BJ (cell line): ENCODE measurements at regions not wholly inside any gene's neighbourhood (a gene's known extent, or its start where the extent isn't known, plus 50 kb on each side); places are given as distances from the start of the nearest gene placed in this dataset.

ENCODE experiments used
- CTCF ChIA-PET: fragments of 350-600 bp; formaldehyde crosslinking; extraction: SDS; loops from one replicate; lab custom pipeline; 2021; ENCODE audit warnings: antibody characterized with exemption, inconsistent platforms; lab: Yijun Ruan, JAX
- POLR2A ChIA-PET: fragments of 300-600 bp; sonication (Branson Sonifier 250); formaldehyde crosslinking; extraction: SDS; loops from one replicate; lab custom pipeline; 2021; ENCODE audit warnings: antibody characterized with exemption; lab: Charles Lee
- DNase-seq: peaks from one replicate; pipeline ENCODE4 v3.0.0-alpha.2; 2011; ENCODE audit warnings: low read depth
- H3K27me3 ChIP-seq: 2 replicates; pipeline ENCODE4 v1.6.0; 2011; ENCODE audit warnings: low read length; ENCODE audit not compliant: control insufficient read depth, insufficient read depth
- H3K36me3 ChIP-seq: 2 replicates; pipeline ENCODE4 v1.5.1; 2011; ENCODE audit warnings: low read length; ENCODE audit not compliant: control insufficient read depth, insufficient read depth
- H3K4me3 ChIP-seq: 2 replicates; pipeline ENCODE4 v1.5.1; 2011; ENCODE audit warnings: low read depth, mild to moderate bottlenecking, control low read depth, low read length
- TF ChIP-seq, protein P1 (sequence below): IDR thresholded peaks from 2 replicates; pipeline ENCODE4 v1.5.1; 2011; ENCODE audit warnings: low read depth, mild to moderate bottlenecking, control low read depth, inconsistent platforms, low read length, moderate library complexity; ENCODE audit not compliant: insufficient read depth

DNA sequence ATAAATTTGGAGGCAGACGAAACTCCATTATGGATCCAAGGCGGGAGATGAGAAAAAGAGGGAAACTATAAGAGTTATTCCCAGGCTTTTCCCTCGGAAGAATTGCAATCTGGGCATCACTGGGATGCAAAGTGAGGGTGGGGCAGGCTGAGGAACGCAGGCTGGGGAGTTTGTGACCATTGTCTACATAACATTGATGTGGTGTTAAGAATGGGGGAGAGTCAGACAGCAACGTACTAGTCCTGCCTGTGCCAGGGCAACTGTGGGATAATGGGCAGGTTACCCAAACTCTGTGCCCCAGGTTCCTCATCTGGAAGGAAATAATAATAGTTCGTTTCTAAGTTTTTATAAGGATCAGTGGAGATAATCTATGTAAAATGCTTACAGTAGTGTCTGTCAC is 84.4 kb upstream of the SIX2 start:
- POLR2A ChIA-PET = no interaction called here
- Histone ChIP-seq H3K36me3 (no peaks in the 10 kb centered on the region), H3K4me3 (no peak overlapping the region), H3K27me3 (peaks cover 13% of the 10 kb centered on the region)
- TF ChIP-seq, protein P1, sequence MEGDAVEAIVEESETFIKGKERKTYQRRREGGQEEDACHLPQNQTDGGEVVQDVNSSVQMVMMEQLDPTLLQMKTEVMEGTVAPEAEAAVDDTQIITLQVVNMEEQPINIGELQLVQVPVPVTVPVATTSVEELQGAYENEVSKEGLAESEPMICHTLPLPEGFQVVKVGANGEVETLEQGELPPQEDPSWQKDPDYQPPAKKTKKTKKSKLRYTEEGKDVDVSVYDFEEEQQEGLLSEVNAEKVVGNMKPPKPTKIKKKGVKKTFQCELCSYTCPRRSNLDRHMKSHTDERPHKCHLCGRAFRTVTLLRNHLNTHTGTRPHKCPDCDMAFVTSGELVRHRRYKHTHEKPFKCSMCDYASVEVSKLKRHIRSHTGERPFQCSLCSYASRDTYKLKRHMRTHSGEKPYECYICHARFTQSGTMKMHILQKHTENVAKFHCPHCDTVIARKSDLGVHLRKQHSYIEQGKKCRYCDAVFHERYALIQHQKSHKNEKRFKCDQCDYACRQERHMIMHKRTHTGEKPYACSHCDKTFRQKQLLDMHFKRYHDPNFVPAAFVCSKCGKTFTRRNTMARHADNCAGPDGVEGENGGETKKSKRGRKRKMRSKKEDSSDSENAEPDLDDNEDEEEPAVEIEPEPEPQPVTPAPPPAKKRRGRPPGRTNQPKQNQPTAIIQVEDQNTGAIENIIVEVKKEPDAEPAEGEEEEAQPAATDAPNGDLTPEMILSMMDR = no peak
- CTCF ChIA-PET = interaction anchor here (1.1 kb wide), 1 partner anchor 9 kb away, joined by 4 read pairs; no protein-coding TSS in a partner anchor
- DNase-seq = no peak

DNA sequence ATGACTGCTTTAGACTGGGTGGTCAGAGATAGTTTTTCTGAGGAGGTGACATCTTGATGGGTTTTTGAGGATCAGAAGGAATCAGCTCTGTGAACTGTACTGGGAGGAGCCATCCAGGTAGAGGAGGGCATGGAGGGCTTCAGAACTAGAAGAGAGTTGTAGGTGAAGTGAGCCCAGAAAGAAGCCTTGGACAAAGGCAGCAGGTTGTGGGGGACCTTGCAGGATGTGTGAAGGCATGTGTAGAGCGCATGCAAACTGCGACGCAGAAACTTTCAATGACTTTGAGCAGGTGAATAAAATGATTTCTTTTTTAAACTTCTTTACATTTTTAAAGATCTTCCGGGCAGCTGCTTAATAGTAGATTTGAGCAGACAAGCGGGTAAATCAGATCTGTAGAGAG is 83.9 kb upstream of the SIX2 start:
- ChIA-PET CTCF (no interaction called here), POLR2A (no interaction called here)
- TF ChIP-seq, protein P1 = no peak
- no peak overlapping the region for H3K4me3 ChIP-seq
- no peaks in the 10 kb centered on the region for H3K36me3 ChIP-seq
- no peak for DNase-seq
- H3K27me3 ChIP-seq = peaks cover 15% of the 10 kb centered on the region

DNA sequence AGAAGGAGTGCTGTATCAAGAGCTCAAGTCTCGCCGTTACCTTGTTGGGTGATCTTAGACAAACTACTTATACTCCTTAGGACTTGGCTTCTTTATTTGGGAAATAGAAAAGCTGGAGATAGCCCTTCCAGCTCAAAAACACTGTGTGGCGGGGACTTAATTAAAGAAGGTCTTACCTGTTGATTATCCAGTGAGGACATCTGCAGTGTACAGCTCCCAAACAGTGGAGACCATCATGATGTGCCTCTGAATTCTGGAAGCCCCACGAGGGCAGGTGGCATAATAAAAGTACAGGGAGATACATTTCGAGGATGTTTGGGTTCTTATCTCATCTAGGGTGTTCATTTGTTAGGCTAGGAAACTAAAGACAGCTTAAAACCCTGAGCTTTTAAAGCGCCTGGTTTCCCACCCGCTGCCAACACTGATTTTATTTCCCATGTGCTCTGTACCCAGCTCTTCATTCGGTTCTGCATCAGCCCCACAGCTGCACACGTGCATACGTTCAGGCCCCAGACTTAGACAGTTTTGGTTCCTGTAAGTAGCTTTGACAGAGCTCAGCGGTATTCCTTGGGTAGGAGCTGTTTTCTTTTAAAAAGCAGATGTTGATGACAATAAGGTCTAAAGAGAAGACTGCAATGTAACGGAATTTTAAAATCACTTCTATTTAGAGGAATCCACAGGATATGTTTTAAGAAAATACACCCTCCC is 80.5 kb upstream of the SIX2 start:
- Histone ChIP-seq H3K36me3 (no peaks in the 10 kb centered on the region), H3K4me3 (no peak overlapping the region), H3K27me3 (peaks cover 10% of the 10 kb centered on the region)
- DNase-seq = no peak
- TF ChIP-seq, protein P1 = no peak
- POLR2A ChIA-PET = no interaction called here
- CTCF ChIA-PET = no interaction called here

DNA sequence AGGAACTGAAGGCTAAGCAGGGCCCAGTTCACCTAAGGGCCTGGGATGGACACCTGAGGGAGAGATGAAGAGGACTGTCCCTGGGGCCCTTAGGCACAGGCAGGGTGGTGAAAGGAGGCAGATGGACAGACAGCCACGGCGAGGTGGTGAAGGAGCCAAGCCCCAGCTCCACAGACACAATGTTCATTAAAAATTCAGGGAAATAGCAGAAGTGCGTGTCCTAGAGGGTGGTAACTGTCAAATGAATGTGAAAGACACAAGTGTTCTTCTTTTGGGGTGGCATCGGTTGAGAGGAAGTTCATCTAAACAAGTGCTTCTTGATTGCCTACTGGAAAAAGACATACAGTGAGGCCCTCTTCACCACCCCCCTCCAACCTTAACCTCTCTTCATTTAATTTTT is 76.2 kb upstream of the SIX2 start:
- H3K4me3 ChIP-seq = no peak overlapping the region

DNA sequence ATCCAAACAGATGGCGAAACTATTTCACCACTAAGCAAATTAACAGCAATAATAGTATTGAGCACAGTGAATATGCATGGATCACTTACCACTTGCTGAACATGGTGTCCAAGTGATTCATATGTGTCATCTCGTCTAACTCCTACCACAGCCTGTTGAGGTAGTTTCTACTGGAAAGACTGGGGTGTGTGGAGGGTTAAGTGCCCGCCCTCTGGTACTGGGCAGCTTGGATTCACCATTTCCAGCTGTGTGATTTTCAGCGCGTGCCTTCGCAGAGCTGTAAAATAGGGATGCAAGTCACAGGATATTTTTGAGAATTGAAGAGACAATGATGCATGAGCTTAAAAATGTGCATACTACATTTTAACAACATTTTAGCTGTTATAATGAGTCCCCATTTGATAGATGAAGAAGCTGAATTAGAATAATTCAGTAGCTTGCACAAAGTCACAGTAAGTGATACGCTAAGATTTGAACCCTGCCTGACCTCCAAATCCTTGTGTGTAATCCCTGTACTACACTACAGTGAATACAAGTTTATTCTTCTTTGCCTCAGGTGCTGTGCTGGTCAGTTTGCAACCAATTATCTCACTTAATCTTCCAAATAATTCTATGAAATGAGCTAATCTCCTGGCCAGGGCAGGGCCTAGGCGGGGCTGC is 75.2 kb upstream of the SIX2 start:
- ChIA-PET POLR2A (no interaction called here), CTCF (interaction anchor here (1.0 kb wide), 2 partner anchors 9 to 270 kb away, joined by 3 to 4 read pairs; no protein-coding TSS in a partner anchor)
- peaks cover 12% of the 10 kb centered on the region for H3K27me3 ChIP-seq
- no peak for DNase-seq
- TF ChIP-seq, protein P1 = no peak
- no peaks in the 10 kb centered on the region for H3K36me3 ChIP-seq
- H3K4me3 ChIP-seq = no peak overlapping the region

More for the DNA sequence above, 76.2 kb upstream of the SIX2 start:
- TF ChIP-seq, protein P1 = no peak
- ChIA-PET POLR2A (no interaction called here), CTCF (interaction anchor here (1.0 kb wide), 1 partner anchor 269 kb away, joined by 3 read pairs; no protein-coding TSS in a partner anchor)
- no peak for DNase-seq
- Histone ChIP-seq H3K27me3 (peaks cover 12% of the 10 kb centered on the region), H3K36me3 (no peaks in the 10 kb centered on the region)
